8988T (cell line): ENCODE measurements at regions not wholly inside any gene's neighbourhood (a gene's known extent, or its start where the extent isn't known, plus 50 kb on each side); places are given as distances from the start of the nearest gene placed in this dataset.

Experiments used
- DNase-seq: peaks from one replicate; pipeline ENCODE4 v3.0.0; 2011

GRCh38 chr5:135234242-135234641 is 164.8 kb downstream of the MACROH2A1 start:
- no peak for DNase-seq

- no peak for DNase-seq
Measured at GRCh38 chr5:135233477-135233876, 165.6 kb downstream of the MACROH2A1 start.

- DNase-seq, result no peak
Measured at GRCh38 chr5:135232958-135233357, 166.1 kb downstream of the MACROH2A1 start.

GRCh38 chr5:135231289-135231688 is 167.7 kb downstream of the MACROH2A1 start:
- DNase-seq, result no peak

- DNase-seq, result no peak
Measured at GRCh38 chr5:135230251-135230925, 168.6 kb downstream of the MACROH2A1 start.

- DNase-seq, result no peak
Measured at GRCh38 chr5:135229679-135230132, 169.3 kb downstream of the MACROH2A1 start.

- no peak for DNase-seq
Measured at GRCh38 chr5:135229122-135229521, 169.9 kb downstream of the MACROH2A1 start.

GRCh38 chr5:135228222-135228621 is 170.8 kb downstream of the MACROH2A1 start:
- no peak for DNase-seq

- DNase-seq, result no peak
Measured at GRCh38 chr5:135227064-135228022, 171.7 kb downstream of the MACROH2A1 start.

- DNase-seq, result no peak
Measured at GRCh38 chr5:135225856-135226560, 173.0 kb downstream of the MACROH2A1 start.

- DNase-seq, result no peak
Measured at GRCh38 chr5:135223891-135224625, 175.0 kb downstream of the MACROH2A1 start.

- no peak for DNase-seq
Measured at GRCh38 chr5:135223404-135223803, 175.6 kb downstream of the MACROH2A1 start.

GRCh38 chr5:135222771-135223170 is 176.3 kb downstream of the MACROH2A1 start:
- no peak for DNase-seq

GRCh38 chr5:135222171-135222681 is 176.8 kb downstream of the MACROH2A1 start:
- no peak for DNase-seq

GRCh38 chr5:135221696-135222095 is 177.3 kb downstream of the MACROH2A1 start:
- no peak for DNase-seq

GRCh38 chr5:135221187-135221473 is 177.9 kb downstream of the MACROH2A1 start:
- DNase-seq, result peak; percentile 2

- peak; percentile 3 for DNase-seq
Measured at GRCh38 chr5:135220394-135221186, 178.4 kb downstream of the MACROH2A1 start.

- peak; percentile 1 for DNase-seq
Measured at GRCh38 chr5:135219868-135220267, 179.2 kb downstream of the MACROH2A1 start.

- DNase-seq, result no peak
Measured at GRCh38 chr5:135218790-135219568, 180.1 kb downstream of the MACROH2A1 start.

GRCh38 chr5:135218486-135218755 is 180.6 kb downstream of the MACROH2A1 start:
- no peak for DNase-seq
